ENCODE measurements at regions not wholly inside any gene's neighbourhood (a gene's known extent, or its start where the extent isn't known, plus 50 kb on each side); places are given as distances from the start of the nearest gene placed in this dataset.

DNA sequence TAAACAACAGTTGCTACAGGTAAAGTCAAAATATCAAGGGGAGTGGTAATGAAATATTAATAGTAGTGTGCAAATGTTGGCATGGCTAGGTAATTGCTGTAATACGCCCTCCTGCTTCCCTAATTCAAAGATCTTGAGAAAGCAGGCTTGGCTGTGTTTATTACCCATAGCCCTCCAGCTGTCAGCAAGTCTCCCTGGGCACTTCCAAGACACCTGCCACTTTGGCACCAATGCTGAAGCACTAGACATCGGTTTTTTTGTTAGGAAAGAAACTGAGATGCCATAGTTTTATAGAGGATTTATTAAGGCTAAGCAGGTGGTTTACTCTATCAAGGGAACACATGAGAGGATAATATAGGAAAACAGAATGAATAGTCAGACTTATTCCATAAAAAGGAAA lies 64.4 kb downstream of the P2RY1 start:
- TF ChIP-seq, protein P1, sequence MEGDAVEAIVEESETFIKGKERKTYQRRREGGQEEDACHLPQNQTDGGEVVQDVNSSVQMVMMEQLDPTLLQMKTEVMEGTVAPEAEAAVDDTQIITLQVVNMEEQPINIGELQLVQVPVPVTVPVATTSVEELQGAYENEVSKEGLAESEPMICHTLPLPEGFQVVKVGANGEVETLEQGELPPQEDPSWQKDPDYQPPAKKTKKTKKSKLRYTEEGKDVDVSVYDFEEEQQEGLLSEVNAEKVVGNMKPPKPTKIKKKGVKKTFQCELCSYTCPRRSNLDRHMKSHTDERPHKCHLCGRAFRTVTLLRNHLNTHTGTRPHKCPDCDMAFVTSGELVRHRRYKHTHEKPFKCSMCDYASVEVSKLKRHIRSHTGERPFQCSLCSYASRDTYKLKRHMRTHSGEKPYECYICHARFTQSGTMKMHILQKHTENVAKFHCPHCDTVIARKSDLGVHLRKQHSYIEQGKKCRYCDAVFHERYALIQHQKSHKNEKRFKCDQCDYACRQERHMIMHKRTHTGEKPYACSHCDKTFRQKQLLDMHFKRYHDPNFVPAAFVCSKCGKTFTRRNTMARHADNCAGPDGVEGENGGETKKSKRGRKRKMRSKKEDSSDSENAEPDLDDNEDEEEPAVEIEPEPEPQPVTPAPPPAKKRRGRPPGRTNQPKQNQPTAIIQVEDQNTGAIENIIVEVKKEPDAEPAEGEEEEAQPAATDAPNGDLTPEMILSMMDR (IDR thresholded peaks at IDR 0.05), result no peak
- no peak for TF ChIP-seq POLR2A (IDR thresholded peaks at IDR 0.05)
